ENCODE measurements at regions not wholly inside any gene's neighbourhood (a gene's known extent, or its start where the extent isn't known, plus 50 kb on each side); places are given as distances from the start of the nearest gene placed in this dataset.

- no peak for DNase-seq (ENCODE audit: low read depth in 2 of 2)
Measured at GRCh38 chr2:120898961-120899750, 163.5 kb downstream of the GLI2 start.

- DNase-seq (ENCODE audit: low read depth in 2 of 2) = no peak
Measured at GRCh38 chr2:120899771-120900170, 164.1 kb downstream of the GLI2 start.

DNA sequence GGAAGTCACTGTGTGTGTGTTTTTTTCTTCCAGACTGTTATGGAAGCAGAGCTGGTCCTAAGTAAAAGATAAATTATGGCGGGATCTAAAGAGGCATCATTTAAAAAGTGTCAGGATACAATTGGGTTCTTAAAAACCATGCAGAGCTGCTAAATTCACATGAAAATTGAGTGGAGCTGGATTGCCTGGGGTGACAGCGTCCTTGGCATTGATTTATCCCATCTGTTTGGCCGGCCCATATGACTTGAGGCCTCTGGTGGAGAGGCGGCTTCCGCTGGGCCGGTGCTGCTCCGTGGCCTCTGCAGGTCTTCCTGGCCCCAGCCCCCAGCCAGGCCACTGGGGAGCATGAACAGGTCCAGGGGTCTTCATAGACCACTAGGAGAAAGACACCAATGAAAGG, 165.5 kb downstream of the GLI2 start:
- DNase-seq (ENCODE audit: low read depth in 2 of 2) = no peak

GRCh38 chr2:120902592-120902991, 166.9 kb downstream of the GLI2 start:
- no peak for DNase-seq (ENCODE audit: low read depth in 2 of 2)

DNA sequence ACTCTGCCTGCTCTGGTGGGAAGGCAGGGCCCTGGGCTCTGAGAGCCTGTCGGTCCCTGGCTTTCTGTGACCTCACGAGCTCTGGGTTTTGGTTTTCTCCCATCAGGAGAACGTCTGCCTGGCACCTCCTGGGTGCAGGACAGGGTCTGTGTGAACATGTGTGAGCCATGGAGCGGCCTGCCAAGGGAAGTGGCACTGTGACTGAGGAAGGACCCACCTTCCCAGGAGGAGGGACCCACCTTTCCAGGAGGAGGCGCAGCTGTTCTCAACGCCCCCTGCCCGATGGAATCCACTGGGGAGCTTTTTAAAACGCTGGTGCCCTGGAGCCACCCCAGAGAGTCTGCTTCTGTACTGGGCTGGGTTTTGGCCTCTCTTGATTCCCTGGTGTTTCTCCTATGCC, 168.7 kb downstream of the GLI2 start:
- DNase-seq (ENCODE audit: low read depth in 2 of 2) = no peak

- no peak for DNase-seq (ENCODE audit: low read depth in 2 of 2)
Measured at GRCh38 chr2:120904830-120905234, 169.2 kb downstream of the GLI2 start.

DNA sequence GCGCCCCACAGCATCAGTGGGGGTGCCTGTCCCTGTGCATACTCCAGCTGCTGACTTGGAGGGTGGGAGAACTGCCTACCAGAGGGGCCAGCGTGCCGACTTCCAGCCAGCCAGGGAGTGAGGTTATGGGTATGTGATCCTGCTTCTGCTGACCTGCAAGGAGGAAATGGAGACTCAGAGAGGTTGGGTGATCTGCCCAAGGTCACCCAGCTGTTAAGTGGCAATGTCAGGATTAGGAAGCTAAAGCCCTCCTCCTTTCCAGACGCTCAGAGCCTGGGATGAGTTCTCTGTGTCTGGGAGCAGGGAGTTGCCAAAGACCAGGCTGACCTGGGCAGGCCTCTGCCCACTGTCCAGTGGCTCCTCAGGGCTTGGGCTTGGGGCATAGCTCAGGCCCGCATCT, 169.6 kb downstream of the GLI2 start:
- no peak for DNase-seq (ENCODE audit: low read depth in 2 of 2)

GRCh38 chr2:120905824-120906571, 170.3 kb downstream of the GLI2 start:
- DNase-seq (ENCODE audit: low read depth in 2 of 2) = no peak

- DNase-seq (ENCODE audit: low read depth in 2 of 2) = no peak
Measured at GRCh38 chr2:120906914-120907313, 171.2 kb downstream of the GLI2 start.

DNA sequence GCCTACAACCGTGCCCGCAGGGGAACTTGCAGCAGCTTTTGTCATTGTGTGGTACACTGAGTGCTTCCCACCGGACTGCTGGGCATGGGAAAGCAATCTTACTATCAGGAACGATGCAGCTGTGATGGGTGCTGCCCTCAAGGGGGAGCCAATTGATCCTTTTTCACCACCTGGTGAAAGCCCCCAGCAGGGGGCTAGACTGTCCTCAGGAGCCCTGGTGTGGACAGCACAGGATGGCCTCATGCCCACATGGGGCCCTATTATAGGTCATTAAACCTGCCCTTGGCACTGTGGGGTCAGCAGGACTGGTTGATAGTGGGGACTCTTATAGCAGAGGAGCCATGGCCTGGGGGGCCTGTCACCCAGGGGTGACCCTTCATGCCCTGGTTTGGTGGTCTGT, 172.2 kb downstream of the GLI2 start:
- no peak for DNase-seq (ENCODE audit: low read depth in 2 of 2)

GRCh38 chr2:120908314-120908975, 172.8 kb downstream of the GLI2 start:
- no peak for DNase-seq (ENCODE audit: low read depth in 2 of 2)

DNA sequence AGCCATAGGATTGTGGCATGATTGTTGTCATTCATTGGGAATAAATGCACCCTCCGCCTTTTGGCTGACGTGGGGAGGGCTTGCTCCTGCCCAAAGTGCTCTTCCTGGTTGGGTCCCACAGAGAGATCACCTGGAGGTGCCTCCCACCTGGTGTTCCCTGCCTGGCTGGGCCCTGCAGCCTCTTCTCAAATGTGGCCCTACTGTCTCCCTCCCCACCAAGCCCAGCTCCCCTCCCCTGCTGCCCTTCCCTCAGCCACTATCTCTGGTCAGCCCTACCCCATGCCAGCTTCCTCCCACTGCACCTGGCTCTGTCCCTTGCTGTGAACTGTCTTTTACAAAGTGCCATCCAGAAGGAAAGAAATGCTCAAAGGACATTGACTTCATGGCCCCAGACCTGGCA, 173.4 kb downstream of the GLI2 start:
- no peak for DNase-seq (ENCODE audit: low read depth in 2 of 2)

GRCh38 chr2:120910164-120910563, 174.5 kb downstream of the GLI2 start:
- no peak for DNase-seq (ENCODE audit: low read depth in 2 of 2)

- DNase-seq (ENCODE audit: low read depth in 2 of 2) = no peak
Measured at GRCh38 chr2:120910956-120911951, 175.6 kb downstream of the GLI2 start.

DNA sequence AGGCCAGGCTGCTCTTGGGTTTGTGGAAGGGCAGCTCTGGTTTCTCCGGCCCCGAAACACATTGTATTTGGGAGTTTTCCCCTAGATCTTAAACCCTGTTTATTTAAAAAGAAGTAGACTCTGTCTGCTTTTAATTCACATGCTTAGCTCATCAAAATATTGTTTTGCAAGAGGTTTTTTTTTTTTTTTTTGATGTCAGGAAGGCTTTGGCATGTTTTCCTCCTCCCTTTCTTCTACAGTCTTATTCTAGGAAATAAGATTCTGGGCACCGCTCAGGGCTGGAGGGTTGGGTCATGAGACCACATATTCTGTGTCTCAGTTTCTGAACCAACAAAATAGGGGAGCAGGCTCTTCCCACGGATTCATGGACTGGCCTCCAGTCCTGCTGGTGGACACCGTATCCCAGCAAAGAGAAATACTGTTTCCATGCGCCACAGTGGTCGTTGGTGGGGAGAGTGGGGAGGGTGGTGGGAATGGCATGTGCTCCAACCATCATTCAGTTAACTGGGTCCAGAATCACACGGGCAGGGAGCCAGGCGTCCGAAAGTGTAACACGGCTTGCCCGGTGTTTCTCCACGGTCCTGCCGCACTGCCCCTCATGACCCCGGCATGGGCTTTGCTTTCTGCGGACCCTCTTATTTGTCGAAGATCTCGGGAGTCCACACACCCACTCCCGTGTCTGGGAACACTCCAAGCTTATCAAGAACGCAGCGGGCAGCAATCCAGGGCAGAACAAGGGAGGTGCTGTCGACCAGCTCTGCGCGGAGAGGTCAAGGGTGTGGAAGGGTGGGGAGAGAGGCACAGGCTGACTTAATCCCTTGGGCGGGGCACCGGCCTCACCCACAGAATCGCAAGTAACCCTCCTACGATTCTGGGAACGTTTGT, 176.7 kb downstream of the GLI2 start:
- no peak for DNase-seq (ENCODE audit: low read depth in 2 of 2)

DNA sequence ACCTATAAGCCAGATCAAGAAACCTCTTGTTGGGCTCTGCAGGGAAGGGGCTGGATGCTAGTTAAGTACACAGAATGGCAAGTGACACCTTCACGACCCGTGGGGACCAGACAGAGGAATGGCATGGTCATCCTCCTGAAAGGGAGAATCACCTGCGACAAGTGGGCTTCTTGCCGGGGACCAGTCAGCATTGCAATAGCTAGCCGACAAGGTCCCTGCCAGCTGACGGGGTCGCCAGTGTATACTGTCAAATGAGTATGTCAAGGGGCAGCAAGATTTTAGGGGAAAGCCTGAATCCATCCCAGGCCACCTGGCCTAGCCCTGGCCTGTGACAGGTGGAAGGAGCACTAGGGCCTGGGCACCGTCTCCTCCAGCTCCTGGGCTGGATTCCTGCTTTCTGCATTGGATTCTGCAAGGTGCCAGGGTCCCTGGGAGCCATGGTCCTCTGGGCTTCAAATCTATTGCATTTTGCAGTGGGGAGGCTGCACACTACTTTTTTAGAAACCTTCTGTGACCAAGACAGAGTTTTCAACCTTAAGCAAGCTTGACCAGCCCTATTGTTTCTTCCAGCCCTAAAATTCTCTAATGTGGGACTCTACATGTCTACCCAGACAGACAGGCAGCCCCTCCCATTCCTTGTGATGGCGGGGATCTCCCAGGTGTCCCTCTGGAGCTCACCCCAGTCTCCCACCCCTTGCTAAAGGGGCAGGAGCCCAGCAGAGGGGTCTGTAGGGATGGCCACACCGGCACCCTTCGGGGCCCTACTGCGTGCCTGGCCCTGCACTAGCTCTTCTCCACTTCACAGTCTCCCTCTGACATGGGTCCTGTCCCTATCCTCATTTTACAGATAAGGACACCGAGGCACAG, 178.5 kb downstream of the GLI2 start:
- no peak for DNase-seq (ENCODE audit: low read depth in 2 of 2)

- DNase-seq (ENCODE audit: low read depth in 2 of 2) = no peak
Measured at GRCh38 chr2:120914839-120915521, 179.3 kb downstream of the GLI2 start.

DNA sequence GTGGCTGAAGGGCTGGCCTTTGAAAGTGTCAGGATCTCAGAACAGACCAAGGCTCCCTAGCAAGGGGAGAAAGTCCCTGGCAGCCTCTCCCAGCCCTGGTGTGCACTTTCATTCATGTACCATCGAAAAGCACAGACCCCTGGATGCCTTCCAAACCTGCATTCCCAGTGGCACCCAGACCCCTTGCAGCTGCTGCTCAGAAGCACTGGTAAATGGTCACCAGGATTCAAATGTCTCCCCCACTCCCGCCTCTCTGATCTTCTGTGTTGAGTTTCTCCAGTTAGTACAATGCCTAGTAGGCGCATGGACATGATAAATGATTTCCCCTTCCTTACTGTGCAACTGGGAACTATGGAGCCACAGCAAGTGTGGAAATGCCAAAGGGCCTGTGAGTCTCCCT, 180.0 kb downstream of the GLI2 start:
- DNase-seq (ENCODE audit: low read depth in 2 of 2) = no peak

GRCh38 chr2:120916446-120916845, 180.8 kb downstream of the GLI2 start:
- no peak for DNase-seq (ENCODE audit: low read depth in 2 of 2)
